Smooth muscle cell (in vitro differentiated cells): ENCODE measurements at regions not wholly inside any gene's neighbourhood (a gene's known extent, or its start where the extent isn't known, plus 50 kb on each side); places are given as distances from the start of the nearest gene placed in this dataset.

Experiments
- DNase-seq: peaks from one replicate; lab custom pipeline; 2025; ENCODE audit not compliant: unreplicated experiment; lab: John Stamatoyannopoulos, UW
- H2AFZ ChIP-seq: fragments of 200-600 bp; sonication (generic); 2 replicates; pipeline ENCODE4 v1.6.0; 2016; ENCODE audit warnings: antibody characterized with exemption, low read depth, mild to moderate bottlenecking
- H3F3A ChIP-seq: fragments of 200-600 bp; sonication (generic); 2 replicates; pipeline ENCODE4 v1.6.0; 2017; ENCODE audit warnings: antibody characterized with exemption, low read depth
- H3K27ac ChIP-seq: fragments of 200-600 bp; sonication (generic); 2 replicates; pipeline ENCODE4 v1.5.1; 2016; ENCODE audit warnings: low read depth, mild to moderate bottlenecking
- H3K27me3 ChIP-seq: fragments of 200-600 bp; sonication (generic); 2 replicates; pipeline ENCODE4 v1.6.1; 2016; ENCODE audit warnings: low read depth, mild to moderate bottlenecking
- H3K36me3 ChIP-seq: fragments of 200-600 bp; sonication (generic); 2 replicates; pipeline ENCODE4 v1.5.1; 2016; ENCODE audit warnings: low read depth
- H3K4me1 ChIP-seq: fragments of 200-600 bp; sonication (generic); 2 replicates; pipeline ENCODE4 v1.5.1; 2016; ENCODE audit warnings: low read depth
- H3K4me2 ChIP-seq: fragments of 200-600 bp; sonication (generic); 2 replicates; pipeline ENCODE4 v1.6.0; 2016; ENCODE audit warnings: mild to moderate bottlenecking
- H3K4me3 ChIP-seq: fragments of 200-600 bp; sonication (generic); 2 replicates; pipeline ENCODE4 v1.5.1; 2016; ENCODE audit warnings: mild to moderate bottlenecking
- H3K79me2 ChIP-seq: fragments of 200-600 bp; sonication (generic); 2 replicates; pipeline ENCODE4 v1.6.0; 2016; ENCODE audit warnings: low read depth, mild to moderate bottlenecking
- H3K9ac ChIP-seq: fragments of 200-600 bp; sonication (generic); 2 replicates; pipeline ENCODE4 v1.6.0; 2016; ENCODE audit warnings: low read depth
- H3K9me3 ChIP-seq: fragments of 200-600 bp; sonication (generic); replicated peaks from 2 replicates; pipeline ENCODE4 v1.5.1; 2016; ENCODE audit warnings: low read depth
- H4K20me1 ChIP-seq: fragments of 200-600 bp; sonication (generic); 2 replicates; pipeline ENCODE4 v1.6.0; 2016; ENCODE audit warnings: low read depth
- WGBS: methylation state at CpG from one replicate; pipeline ENCODE4 v1.1.7; 2016; ENCODE audit warnings: low lambda C conversion rate; 5-methylcytosine and 5-hydroxymethylcytosine counted together
- TF ChIP-seq, protein P1 (sequence below): fragments of 200-600 bp; sonication (generic); IDR thresholded peaks from 2 replicates; pipeline ENCODE4 v1.5.1; 2017; ENCODE audit warnings: borderline replicate concordance, mild to moderate bottlenecking, antibody characterized with exemption; ENCODE audit not compliant: insufficient read depth, poor library complexity, severe bottlenecking

GRCh38 chr6:3541006-3541585 lies 84.2 kb upstream of the SLC22A23 start:
- WGBS = 53% methylated on average over 9 of the region's 9 CpGs
- H3K27me3 ChIP-seq = no peaks in the 10 kb centered on the region
- DNase-seq = no peak

GRCh38 chr6:3540253-3540820 lies 83.5 kb upstream of the SLC22A23 start:
- no peak overlapping the region for H2AFZ ChIP-seq
- no peak for DNase-seq
- WGBS = 96% methylated on average over 8 of the region's 8 CpGs
- H3K36me3 ChIP-seq = no peaks in the 10 kb centered on the region
- H3K4me1 ChIP-seq = no peaks in the 10 kb centered on the region
- no peaks in the 10 kb centered on the region for H3K9me3 ChIP-seq
- no peaks in the 10 kb centered on the region for H4K20me1 ChIP-seq
- TF ChIP-seq, protein P1, sequence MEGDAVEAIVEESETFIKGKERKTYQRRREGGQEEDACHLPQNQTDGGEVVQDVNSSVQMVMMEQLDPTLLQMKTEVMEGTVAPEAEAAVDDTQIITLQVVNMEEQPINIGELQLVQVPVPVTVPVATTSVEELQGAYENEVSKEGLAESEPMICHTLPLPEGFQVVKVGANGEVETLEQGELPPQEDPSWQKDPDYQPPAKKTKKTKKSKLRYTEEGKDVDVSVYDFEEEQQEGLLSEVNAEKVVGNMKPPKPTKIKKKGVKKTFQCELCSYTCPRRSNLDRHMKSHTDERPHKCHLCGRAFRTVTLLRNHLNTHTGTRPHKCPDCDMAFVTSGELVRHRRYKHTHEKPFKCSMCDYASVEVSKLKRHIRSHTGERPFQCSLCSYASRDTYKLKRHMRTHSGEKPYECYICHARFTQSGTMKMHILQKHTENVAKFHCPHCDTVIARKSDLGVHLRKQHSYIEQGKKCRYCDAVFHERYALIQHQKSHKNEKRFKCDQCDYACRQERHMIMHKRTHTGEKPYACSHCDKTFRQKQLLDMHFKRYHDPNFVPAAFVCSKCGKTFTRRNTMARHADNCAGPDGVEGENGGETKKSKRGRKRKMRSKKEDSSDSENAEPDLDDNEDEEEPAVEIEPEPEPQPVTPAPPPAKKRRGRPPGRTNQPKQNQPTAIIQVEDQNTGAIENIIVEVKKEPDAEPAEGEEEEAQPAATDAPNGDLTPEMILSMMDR = no peak
- no peaks in the 10 kb centered on the region for H3F3A ChIP-seq
- H3K9ac ChIP-seq = no peak overlapping the region
- H3K4me3 ChIP-seq = no peak overlapping the region
- H3K4me2 ChIP-seq = no peak overlapping the region
- no peaks in the 10 kb centered on the region for H3K79me2 ChIP-seq
- H3K27ac ChIP-seq = no peak overlapping the region
- peaks cover 6% of the 10 kb centered on the region for H3K27me3 ChIP-seq

More at GRCh38 chr6:3541006-3541585, 84.2 kb upstream of the SLC22A23 start:
- no peak overlapping the region for H2AFZ ChIP-seq
- H3K4me1 ChIP-seq = no peaks in the 10 kb centered on the region
- no peak overlapping the region for H3K4me3 ChIP-seq
- H4K20me1 ChIP-seq = no peaks in the 10 kb centered on the region
- TF ChIP-seq, protein P1 = no peak
- H3F3A ChIP-seq = no peaks in the 10 kb centered on the region
- H3K36me3 ChIP-seq = no peaks in the 10 kb centered on the region
- H3K79me2 ChIP-seq = no peaks in the 10 kb centered on the region
- no peaks in the 10 kb centered on the region for H3K9me3 ChIP-seq
- no peak overlapping the region for H3K9ac ChIP-seq
- no peak overlapping the region for H3K4me2 ChIP-seq
- no peak overlapping the region for H3K27ac ChIP-seq

- Histone ChIP-seq H3K4me2 (no peak overlapping the region), H4K20me1 (no peaks in the 10 kb centered on the region), H3K27me3 (peaks cover 11% of the 10 kb centered on the region), H3K9me3 (no peaks in the 10 kb centered on the region), H3K79me2 (no peaks in the 10 kb centered on the region), H3K36me3 (no peaks in the 10 kb centered on the region), H2AFZ (no peak overlapping the region), H3K9ac (no peak overlapping the region), H3F3A (no peaks in the 10 kb centered on the region), H3K27ac (no peak overlapping the region), H3K4me3 (no peak overlapping the region), H3K4me1 (no peaks in the 10 kb centered on the region)
- no peak for DNase-seq
- TF ChIP-seq, protein P1 = no peak
- WGBS = 93% methylated on average over 6 of the region's 6 CpGs
These were observed 81.7 kb upstream of the SLC22A23 start for GRCh38 chr6:3538536-3538935.

DNA sequence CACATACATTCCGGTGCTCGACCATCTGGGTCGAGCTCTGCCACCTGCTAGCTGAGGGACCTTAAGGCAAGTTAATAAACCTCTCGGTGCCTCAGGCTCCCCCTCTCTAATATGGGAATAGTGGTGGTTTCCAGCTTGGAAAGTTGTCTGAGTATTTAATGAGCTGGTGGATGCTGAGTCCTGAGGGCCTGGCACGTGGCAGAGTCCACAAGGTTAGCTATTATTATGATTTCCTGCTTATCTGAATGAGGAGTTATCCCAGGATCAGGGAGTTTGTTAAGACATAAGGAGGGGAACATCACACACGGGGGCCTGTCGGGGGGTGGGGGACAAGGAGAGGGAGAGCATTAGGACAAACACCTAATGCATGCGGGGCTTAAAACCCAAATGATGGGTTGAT lies 80.1 kb upstream of the SLC22A23 start:
- Histone ChIP-seq H3K9ac (no peak overlapping the region), H2AFZ (no peak overlapping the region), H3K27ac (no peak overlapping the region), H3K4me1 (no peaks in the 10 kb centered on the region), H3K79me2 (no peaks in the 10 kb centered on the region), H3K27me3 (peaks cover 11% of the 10 kb centered on the region), H3F3A (no peaks in the 10 kb centered on the region), H3K36me3 (no peaks in the 10 kb centered on the region), H4K20me1 (no peaks in the 10 kb centered on the region), H3K4me3 (no peak overlapping the region), H3K9me3 (no peaks in the 10 kb centered on the region), H3K4me2 (no peak overlapping the region)
- no peak for DNase-seq
- 92% methylated on average over 8 of the region's 8 CpGs for WGBS
- TF ChIP-seq, protein P1 = no peak
